ENCODE measurements at regions not wholly inside any gene's neighbourhood (a gene's known extent, or its start where the extent isn't known, plus 50 kb on each side); places are given as distances from the start of the nearest gene placed in this dataset.
A peak's percentile ranks its signal among the peaks of the same experiment; 100 is the strongest.

DNA sequence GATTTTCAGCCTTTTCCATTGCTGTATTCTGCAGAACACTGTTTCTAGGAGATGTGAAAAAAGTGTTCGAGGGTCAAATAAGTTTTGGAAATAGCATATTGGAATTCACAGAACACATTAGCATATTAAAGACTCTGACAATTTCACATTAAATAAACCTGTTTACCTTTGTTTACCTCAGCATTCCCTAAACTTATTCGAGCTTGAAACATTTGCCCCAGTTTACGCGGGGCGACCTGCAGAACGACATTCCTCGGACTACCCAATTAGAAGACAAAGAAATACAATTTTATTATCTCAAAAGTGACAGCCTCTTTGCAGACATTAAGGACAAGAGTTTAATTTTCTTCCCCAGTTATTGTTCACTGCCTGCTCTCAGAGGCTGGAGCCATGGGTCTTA lies 110.3 kb upstream of the NFIB start:
- H4K20me1 ChIP-seq (ENCODE audit: insufficient read depth, low read length): no peaks in the 10 kb centered on the region
- no peaks in the 10 kb centered on the region for H3K36me3 Mint-ChIP-seq (ENCODE audit: low read depth, unreplicated experiment)
- no peaks in the 10 kb centered on the region for H3K9me3 Mint-ChIP-seq (ENCODE audit: unreplicated experiment)
- H3K27me3 Mint-ChIP-seq (ENCODE audit: low read depth, unreplicated experiment): peaks cover 3% of the 10 kb centered on the region
- DNase-seq (ENCODE audit: low read depth): no peak
- H3K4me2 ChIP-seq (ENCODE audit: low read length): peak overlapping the region; percentile 67
- H2AFZ ChIP-seq (ENCODE audit: low read depth, low read length): no peak overlapping the region
- peak overlapping the region; percentile 17 for H3K27ac ChIP-seq (ENCODE audit: low read depth, low read length)
- H3K9ac ChIP-seq (ENCODE audit: low read length): peak overlapping the region; percentile 27
- H3K27ac Mint-ChIP-seq (ENCODE audit: unreplicated experiment): no peak overlapping the region
- peak; percentile 34 for FAIRE-seq
- H3K4me1 Mint-ChIP-seq (ENCODE audit: low read depth, unreplicated experiment): peaks cover 17% of the 10 kb centered on the region
- no peak overlapping the region for H3K4me3 ChIP-seq (ENCODE audit: insufficient read depth, low read depth, low read length)
- H3K27me3 ChIP-seq (ENCODE audit: insufficient read depth, low read length): peaks cover 29% of the 10 kb centered on the region
- H3K4me3 Mint-ChIP-seq (ENCODE audit: unreplicated experiment): no peak overlapping the region
- H3K4me1 ChIP-seq (ENCODE audit: insufficient read depth, low read length): peaks cover 18% of the 10 kb centered on the region
- no peaks in the 10 kb centered on the region for H3K9me3 ChIP-seq (ENCODE audit: insufficient read depth, low read depth, low read length)
- H3K79me2 ChIP-seq (ENCODE audit: insufficient read depth, low read length): no peaks in the 10 kb centered on the region
- no peaks in the 10 kb centered on the region for H3K36me3 ChIP-seq (ENCODE audit: insufficient read depth, low read length)
- TF ChIP-seq, protein P1, sequence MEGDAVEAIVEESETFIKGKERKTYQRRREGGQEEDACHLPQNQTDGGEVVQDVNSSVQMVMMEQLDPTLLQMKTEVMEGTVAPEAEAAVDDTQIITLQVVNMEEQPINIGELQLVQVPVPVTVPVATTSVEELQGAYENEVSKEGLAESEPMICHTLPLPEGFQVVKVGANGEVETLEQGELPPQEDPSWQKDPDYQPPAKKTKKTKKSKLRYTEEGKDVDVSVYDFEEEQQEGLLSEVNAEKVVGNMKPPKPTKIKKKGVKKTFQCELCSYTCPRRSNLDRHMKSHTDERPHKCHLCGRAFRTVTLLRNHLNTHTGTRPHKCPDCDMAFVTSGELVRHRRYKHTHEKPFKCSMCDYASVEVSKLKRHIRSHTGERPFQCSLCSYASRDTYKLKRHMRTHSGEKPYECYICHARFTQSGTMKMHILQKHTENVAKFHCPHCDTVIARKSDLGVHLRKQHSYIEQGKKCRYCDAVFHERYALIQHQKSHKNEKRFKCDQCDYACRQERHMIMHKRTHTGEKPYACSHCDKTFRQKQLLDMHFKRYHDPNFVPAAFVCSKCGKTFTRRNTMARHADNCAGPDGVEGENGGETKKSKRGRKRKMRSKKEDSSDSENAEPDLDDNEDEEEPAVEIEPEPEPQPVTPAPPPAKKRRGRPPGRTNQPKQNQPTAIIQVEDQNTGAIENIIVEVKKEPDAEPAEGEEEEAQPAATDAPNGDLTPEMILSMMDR (IDR thresholded peaks at IDR 0.05; ENCODE audit: insufficient read depth, low read depth, low read length): no peak
- TF ChIP-seq EZH2 (IDR thresholded peaks at IDR 0.05; ENCODE audit: insufficient read depth, low read length): no peak

DNA sequence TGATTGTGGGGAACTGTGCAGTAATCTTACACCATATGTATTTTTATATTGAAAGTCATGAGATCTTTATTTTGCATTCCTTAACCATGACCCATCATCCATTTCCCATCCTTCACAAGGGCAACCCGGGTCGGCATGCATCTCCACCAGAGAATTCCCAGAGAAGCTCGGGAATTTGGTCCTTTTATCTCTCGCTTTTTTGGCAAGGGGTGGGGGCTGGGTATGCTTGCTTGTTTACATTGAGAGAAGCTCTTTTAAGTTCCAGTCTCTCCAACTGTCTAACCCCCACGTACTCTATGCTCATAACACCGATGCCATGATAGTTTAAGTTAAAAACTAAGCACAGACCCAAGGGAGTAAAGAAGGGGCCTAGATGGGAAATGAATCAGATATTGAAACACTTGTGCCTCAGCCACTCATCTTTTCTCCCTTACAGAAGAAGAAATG lies 109.9 kb upstream of the NFIB start:
- Histone ChIP-seq H3K36me3 (ENCODE audit: insufficient read depth, low read length) (no peaks in the 10 kb centered on the region), H3K9me3 (ENCODE audit: insufficient read depth, low read depth, low read length) (no peaks in the 10 kb centered on the region), H3K4me3 (ENCODE audit: insufficient read depth, low read depth, low read length) (no peak overlapping the region), H3K4me2 (ENCODE audit: low read length) (peak overlapping the region; percentile 67), H2AFZ (ENCODE audit: low read depth, low read length) (no peak overlapping the region), H3K27me3 (ENCODE audit: insufficient read depth, low read length) (peaks cover 33% of the 10 kb centered on the region), H3K9ac (ENCODE audit: low read length) (peak overlapping the region; percentile 27), H3K79me2 (ENCODE audit: insufficient read depth, low read length) (no peaks in the 10 kb centered on the region), H3K4me1 (ENCODE audit: insufficient read depth, low read length) (peaks cover 19% of the 10 kb centered on the region), H3K27ac (ENCODE audit: low read depth, low read length) (peak overlapping the region; percentile 17), H4K20me1 (ENCODE audit: insufficient read depth, low read length) (no peaks in the 10 kb centered on the region)
- H3K36me3 Mint-ChIP-seq (ENCODE audit: low read depth, unreplicated experiment): no peaks in the 10 kb centered on the region
- H3K4me1 Mint-ChIP-seq (ENCODE audit: low read depth, unreplicated experiment): peaks cover 17% of the 10 kb centered on the region
- DNase-seq (ENCODE audit: low read depth) (peak; percentile 77), FAIRE-seq (no peak)
- H3K27ac Mint-ChIP-seq (ENCODE audit: unreplicated experiment): peak overlapping the region; percentile 22
- peaks cover 3% of the 10 kb centered on the region for H3K27me3 Mint-ChIP-seq (ENCODE audit: low read depth, unreplicated experiment)
- peak overlapping the region; percentile 13 for H3K4me3 Mint-ChIP-seq (ENCODE audit: unreplicated experiment)
- TF ChIP-seq, protein P1 (IDR thresholded peaks at IDR 0.05; ENCODE audit: insufficient read depth, low read depth, low read length): no peak
- no peak for TF ChIP-seq EZH2 (IDR thresholded peaks at IDR 0.05; ENCODE audit: insufficient read depth, low read length)
- no peaks in the 10 kb centered on the region for H3K9me3 Mint-ChIP-seq (ENCODE audit: unreplicated experiment)

DNA sequence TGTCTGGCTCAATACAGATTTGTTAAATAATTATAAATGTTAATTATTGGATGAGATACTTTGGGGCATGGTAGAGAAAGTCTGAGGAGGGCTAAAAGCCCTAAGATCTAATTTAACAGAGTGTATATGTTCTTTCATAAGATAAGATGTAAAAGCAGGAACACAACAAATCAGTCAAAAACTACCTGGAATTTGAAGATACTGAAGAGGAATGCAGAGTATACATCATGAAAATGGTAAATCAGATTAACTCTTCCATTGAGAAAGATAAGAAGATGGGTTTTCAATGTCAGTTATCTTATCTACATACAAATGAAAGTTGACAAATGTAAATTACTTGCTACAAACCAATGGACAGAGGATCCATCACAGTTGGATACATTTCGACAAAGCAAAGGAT lies 107.3 kb upstream of the NFIB start:
- Histone ChIP-seq H4K20me1 (ENCODE audit: insufficient read depth, low read length) (peaks cover 5% of the 10 kb centered on the region), H3K36me3 (ENCODE audit: insufficient read depth, low read length) (no peaks in the 10 kb centered on the region), H2AFZ (ENCODE audit: low read depth, low read length) (no peak overlapping the region), H3K4me1 (ENCODE audit: insufficient read depth, low read length) (peaks cover 25% of the 10 kb centered on the region), H3K27ac (ENCODE audit: low read depth, low read length) (no peak overlapping the region), H3K27me3 (ENCODE audit: insufficient read depth, low read length) (peaks cover 51% of the 10 kb centered on the region), H3K4me3 (ENCODE audit: insufficient read depth, low read depth, low read length) (no peak overlapping the region), H3K9me3 (ENCODE audit: insufficient read depth, low read depth, low read length) (no peaks in the 10 kb centered on the region), H3K79me2 (ENCODE audit: insufficient read depth, low read length) (no peaks in the 10 kb centered on the region), H3K9ac (ENCODE audit: low read length) (no peak overlapping the region), H3K4me2 (ENCODE audit: low read length) (no peak overlapping the region)
- peaks cover under 1% of the 10 kb centered on the region for H3K27me3 Mint-ChIP-seq (ENCODE audit: low read depth, unreplicated experiment)
- no peaks in the 10 kb centered on the region for H3K9me3 Mint-ChIP-seq (ENCODE audit: unreplicated experiment)
- H3K4me3 Mint-ChIP-seq (ENCODE audit: unreplicated experiment): no peak overlapping the region
- FAIRE-seq (no peak), DNase-seq (ENCODE audit: low read depth) (no peak)
- H3K36me3 Mint-ChIP-seq (ENCODE audit: low read depth, unreplicated experiment): no peaks in the 10 kb centered on the region
- TF ChIP-seq EZH2 (IDR thresholded peaks at IDR 0.05; ENCODE audit: insufficient read depth, low read length): no peak
- TF ChIP-seq, protein P1 (IDR thresholded peaks at IDR 0.05; ENCODE audit: insufficient read depth, low read depth, low read length): no peak
- peaks cover 17% of the 10 kb centered on the region for H3K4me1 Mint-ChIP-seq (ENCODE audit: low read depth, unreplicated experiment)
- H3K27ac Mint-ChIP-seq (ENCODE audit: unreplicated experiment): no peak overlapping the region
